Panc1 (cell line): ENCODE measurements at regions not wholly inside any gene's neighbourhood (a gene's known extent, or its start where the extent isn't known, plus 50 kb on each side); places are given as distances from the start of the nearest gene placed in this dataset.
"Not testable (repeated sequence)": the region's sequence is repeated elsewhere in the genome, so short reads cannot be mapped to it uniquely, and the experiment has no call there.

Experiments
- ATAC-seq: fragments of 200-7000 bp; cut with Tn5 transposase; 2 replicates; pipeline ENCODE4 v1.9.1; 2020; ENCODE audit warnings: mild to moderate bottlenecking, moderate library complexity
- BruUV-seq: library from RNA; stranded (reverse); fragments of 400-500 nt; replicated peaks from 2 replicates; lab custom pipeline; 2021; lab: Mats Ljungman, UMichigan
- CTCF ChIA-PET: fragments of 300-600 bp; sonication (Branson Sonifier 250); formaldehyde crosslinking; loops from one replicate; lab custom pipeline; 2022; ENCODE audit warnings: antibody characterized with exemption; lab: Charles Lee
- POLR2A ChIA-PET: fragments of 300-600 bp; sonication (Branson Sonifier 250); formaldehyde crosslinking; loops from one replicate; lab custom pipeline; 2022; ENCODE audit warnings: antibody characterized with exemption; lab: Charles Lee
- DNase-seq: peaks from one replicate; pipeline ENCODE4 v3.0.0-alpha.2; 2010; ENCODE audit warnings: low read depth, low spot score
- H3K27ac ChIP-seq: 2 replicates; pipeline ENCODE4 v1.5.1; 2011; ENCODE audit warnings: mild to moderate bottlenecking, low read length, inconsistent platforms
- H3K27me3 ChIP-seq: fragments of 200-500 bp; sonication (Bioruptor generic); 2 replicates; pipeline ENCODE4 v1.6.0; 2014; ENCODE audit warnings: low read length, inconsistent platforms; ENCODE audit not compliant: control insufficient read depth, insufficient read depth
- H3K36me3 ChIP-seq: fragments of 200-500 bp; sonication (Bioruptor generic); 2 replicates; pipeline ENCODE4 v1.5.1; 2014; ENCODE audit warnings: inconsistent platforms, mild to moderate bottlenecking, low read length, moderate library complexity; ENCODE audit not compliant: control insufficient read depth, insufficient read depth
- H3K4me1 ChIP-seq: 2 replicates; pipeline ENCODE4 v1.5.1; 2011; ENCODE audit warnings: inconsistent platforms, mild to moderate bottlenecking, low read length, moderate library complexity; ENCODE audit not compliant: control insufficient read depth, insufficient read depth
- H3K4me3 ChIP-seq, 2 experiments: 2 replicates each; pipeline ENCODE4 v1.5.1; 2011 to 2012; ENCODE audit warnings: low read depth in 2 of 2, low read length in 2 of 2, mild to moderate bottlenecking in 2 of 2, inconsistent platforms in 1 of 2, moderate library complexity in 1 of 2
- H3K9me3 ChIP-seq: fragments of 200-500 bp; sonication (Bioruptor generic); 2 replicates; pipeline ENCODE4 v1.5.1; 2014; ENCODE audit warnings: low read depth, mild to moderate bottlenecking, inconsistent platforms, low read length, moderate library complexity; ENCODE audit not compliant: control insufficient read depth, insufficient read depth
- CTCF ChIP-seq: fragments of 450-650 bp; IDR thresholded peaks from 2 replicates; pipeline ENCODE4 v1.5.1; 2017; ENCODE audit warnings: mild to moderate bottlenecking
- POLR2AphosphoS5 ChIP-seq: IDR thresholded peaks from 2 replicates; pipeline ENCODE4 v1.6.1; 2012; ENCODE audit warnings: mild to moderate bottlenecking, low read depth, low read length, moderate library complexity
- REST ChIP-seq, 2 experiments: IDR thresholded peaks; 2 replicates each; pipeline ENCODE4 v1.6.1; 2011 to 2012; ENCODE audit warnings: low read depth in 2 of 2, control low read depth in 1 of 2, low read length in 1 of 2, mild to moderate bottlenecking in 1 of 2, moderate library complexity in 1 of 2; ENCODE audit not compliant: insufficient read depth in 1 of 2
- SIN3A ChIP-seq: IDR thresholded peaks from 2 replicates; pipeline ENCODE4 v1.6.1; 2012; ENCODE audit warnings: low read depth, mild to moderate bottlenecking, low read length, moderate library complexity, borderline replicate concordance; ENCODE audit not compliant: insufficient read depth
- TCF7L2 ChIP-seq: IDR thresholded peaks from 2 replicates; pipeline ENCODE4 v1.6.1; 2011; ENCODE audit warnings: mild to moderate bottlenecking, low read depth, low read length, inconsistent platforms
- in situ Hi-C: cut with HindIII; loops from 2 replicates; pipeline ENCODE4 v1.10.0; 2016; ENCODE audit warnings: low sequenced_read_pairs, low pct_unique_long_range_greater_than_20kb
- intact Hi-C: fragments of 100-400 bp; cut with micrococcal nuclease; formaldehyde crosslinking; loops from one replicate; pipeline ENCODE4 v1.10.0; 2022; ENCODE audit not compliant: unreplicated experiment

- CTCF ChIA-PET, result no interaction called here
- ATAC-seq (no peak), DNase-seq (no peak)
- in situ Hi-C loops, result no loop called here
- BruUV-seq, result no TSS peak
- Histone ChIP-seq H3K4me1 (peaks cover 13% of the 10 kb centered on the region), H3K27ac (no peak overlapping the region), H3K4me3 (no peak overlapping the region), H3K36me3 (no peaks in the 10 kb centered on the region), H3K27me3 (no peaks in the 10 kb centered on the region), H3K9me3 (no peaks in the 10 kb centered on the region)
- TF ChIP-seq CTCF, result no peak
- TF ChIP-seq TCF7L2, result no peak
- TF ChIP-seq SIN3A, result no peak
- TF ChIP-seq REST (IDR thresholded peaks at IDR 0.05; ENCODE audit: insufficient read depth in 1 of 2, low read depth in 2 of 2, low read length in 1 of 2), result no peak
- no peak for TF ChIP-seq POLR2AphosphoS5
- POLR2A ChIA-PET, result no interaction called here
- intact Hi-C loops, result no loop called here
These were observed 62.4 kb upstream of the PTPN1 start for GRCh38 chr20:50447817-50448216.

GRCh38 chr20:50448625-50449403 lies 61.4 kb upstream of the PTPN1 start:
- H3K4me3 ChIP-seq, CTCF ChIA-PET, H3K27ac ChIP-seq, intact Hi-C loops, POLR2A ChIA-PET, H3K27me3 ChIP-seq, H3K36me3 ChIP-seq, DNase-seq, BruUV-seq, H3K9me3 ChIP-seq, in situ Hi-C loops, ATAC-seq: not testable (repeated sequence)
- H3K4me1 ChIP-seq, result peaks cover 13% of the 10 kb centered on the region
